ENCODE measurements at regions not wholly inside any gene's neighbourhood (a gene's known extent, or its start where the extent isn't known, plus 50 kb on each side); places are given as distances from the start of the nearest gene placed in this dataset.

- DNase-seq (ENCODE audit: low read depth in 2 of 2), result no peak
Measured at GRCh38 chr3:40701016-40701588, 176.3 kb downstream of the ZNF621 start.

GRCh38 chr3:40704224-40704623, 179.5 kb downstream of the ZNF621 start:
- no peak for DNase-seq (ENCODE audit: low read depth in 2 of 2)

- no peak for DNase-seq (ENCODE audit: low read depth in 2 of 2)
Measured at GRCh38 chr3:40705663-40706062, 180.9 kb downstream of the ZNF621 start.

GRCh38 chr3:40713306-40713705, 188.5 kb downstream of the ZNF621 start:
- no peak for DNase-seq (ENCODE audit: low read depth in 2 of 2)

- DNase-seq (ENCODE audit: low read depth in 2 of 2), result no peak
Measured at GRCh38 chr3:40713795-40714194, 189.0 kb downstream of the ZNF621 start.

- no peak for DNase-seq (ENCODE audit: low read depth in 2 of 2)
Measured at GRCh38 chr3:40714771-40715345, 190.1 kb downstream of the ZNF621 start.

- no peak for DNase-seq (ENCODE audit: low read depth in 2 of 2)
Measured at GRCh38 chr3:40715551-40715950, 190.8 kb downstream of the ZNF621 start.

GRCh38 chr3:40717471-40717870, 192.7 kb downstream of the ZNF621 start:
- DNase-seq (ENCODE audit: low read depth in 2 of 2), result no peak

GRCh38 chr3:40718209-40718608, 193.4 kb downstream of the ZNF621 start:
- DNase-seq (ENCODE audit: low read depth in 2 of 2), result no peak

- no peak for DNase-seq (ENCODE audit: low read depth in 2 of 2)
Measured at GRCh38 chr3:40718681-40719080, 193.9 kb downstream of the ZNF621 start.

- no peak for DNase-seq (ENCODE audit: low read depth in 2 of 2)
Measured at GRCh38 chr3:40719660-40720287, 195.0 kb downstream of the ZNF621 start.

GRCh38 chr3:40720341-40720740, 195.6 kb downstream of the ZNF621 start:
- no peak for DNase-seq (ENCODE audit: low read depth in 2 of 2)

GRCh38 chr3:40720863-40721262, 196.1 kb downstream of the ZNF621 start:
- no peak for DNase-seq (ENCODE audit: low read depth in 2 of 2)

- no peak for DNase-seq (ENCODE audit: low read depth in 2 of 2)
Measured at GRCh38 chr3:40723083-40723660, 198.4 kb downstream of the ZNF621 start.

- DNase-seq (ENCODE audit: low read depth in 2 of 2), result no peak
Measured at GRCh38 chr3:40725031-40725430, 200.3 kb downstream of the ZNF621 start.

GRCh38 chr3:40731445-40731844, 206.7 kb downstream of the ZNF621 start:
- DNase-seq (ENCODE audit: low read depth in 2 of 2), result no peak

- DNase-seq (ENCODE audit: low read depth in 2 of 2), result no peak
Measured at GRCh38 chr3:40736943-40737342, 212.2 kb downstream of the ZNF621 start.

GRCh38 chr3:40737343-40737742, 212.6 kb downstream of the ZNF621 start:
- no peak for DNase-seq (ENCODE audit: low read depth in 2 of 2)

- no peak for DNase-seq (ENCODE audit: low read depth in 2 of 2)
Measured at GRCh38 chr3:40739971-40740370, 215.2 kb downstream of the ZNF621 start.

- no peak for DNase-seq (ENCODE audit: low read depth in 2 of 2)
Measured at GRCh38 chr3:40741729-40742128, 217.0 kb downstream of the ZNF621 start.

- DNase-seq (ENCODE audit: low read depth in 2 of 2), result no peak
Measured at GRCh38 chr3:40745381-40746106, 220.8 kb downstream of the ZNF621 start.

GRCh38 chr3:40751666-40752065, 226.9 kb downstream of the ZNF621 start:
- DNase-seq (ENCODE audit: low read depth in 2 of 2), result no peak

GRCh38 chr3:40752492-40752891, 227.7 kb downstream of the ZNF621 start:
- no peak for DNase-seq (ENCODE audit: low read depth in 2 of 2)

Data from stimulated activated CD8-positive, alpha-beta memory T cell treated with anti-CD3 and anti-CD28 coated beads, Interleukin-7, amount 100 ng/mL, for 4 hours (primary cell).